ENCODE measurements at regions not wholly inside any gene's neighbourhood (a gene's known extent, or its start where the extent isn't known, plus 50 kb on each side); places are given as distances from the start of the nearest gene placed in this dataset.

GRCh38 chr2:139925903-139926302 lies 1145.7 kb upstream of the NXPH2 start:
- TF ChIP-seq CTCF (conservative IDR thresholded peaks at IDR 0.05; ENCODE audit: low read depth, low read length): no peak
- no peak for TF ChIP-seq EZH2phosphoT487 (IDR thresholded peaks at IDR 0.05; ENCODE audit: borderline replicate concordance, low read length)
